ENCODE measurements at regions not wholly inside any gene's neighbourhood (a gene's known extent, or its start where the extent isn't known, plus 50 kb on each side); places are given as distances from the start of the nearest gene placed in this dataset.

- H3K4me1 ChIP-seq (ENCODE audit: insufficient read depth, low read length) = no peaks in the 10 kb centered on the region
- H3K9me3 Mint-ChIP-seq = peaks cover 0 to 4% of the 10 kb centered on the region in 2 experiments; a peak in 1 of 5 replicates
Measured at GRCh38 chr18:30439174-30439573, 603.4 kb downstream of the DSC3 start.

More at GRCh38 chr18:30439174-30439573, 603.4 kb downstream of the DSC3 start:
- DNase-seq = no peak
- Histone ChIP-seq H2AK5ac (ENCODE audit: insufficient read length, low read length) (no peak overlapping the region), H3K18ac (ENCODE audit: insufficient read length, low read depth, low read length) (no peak overlapping the region), H3K9me3 (ENCODE audit: control insufficient read depth, low read depth, low read length) (no peaks in the 10 kb centered on the region), H3K23ac (ENCODE audit: insufficient read length, low read depth, low read length) (no peak overlapping the region), H2BK5ac (ENCODE audit: insufficient read length, low read length) (no peak overlapping the region), H2BK15ac (ENCODE audit: low read depth, low read length) (no peak overlapping the region), H2BK12ac (ENCODE audit: insufficient read length, low read depth, low read length) (no peak overlapping the region), H2BK20ac (ENCODE audit: low read depth, low read length, poor library complexity, severe bottlenecking) (no peak overlapping the region), H3T11ph (ENCODE audit: low read length) (no peak overlapping the region), H3K79me1 (ENCODE audit: insufficient read depth, low read depth, low read length, poor library complexity, severe bottlenecking) (no peaks in the 10 kb centered on the region), H3K4ac (ENCODE audit: low read depth, low read length) (no peak overlapping the region), H3K79me2 (ENCODE audit: insufficient read depth, low read length) (no peaks in the 10 kb centered on the region), H3K23me2 (ENCODE audit: insufficient read length, low read depth, low read length, poor library complexity, severe bottlenecking) (no peaks in the 10 kb centered on the region), H4K20me1 (ENCODE audit: control insufficient read depth, insufficient read depth, insufficient read length) (no peaks in the 10 kb centered on the region), H4K8ac (replicated peaks; ENCODE audit: insufficient read length, low read depth, low read length) (no peak overlapping the region), H4K91ac (ENCODE audit: insufficient read length, low read depth, low read length) (no peak overlapping the region), H3K56ac (ENCODE audit: insufficient read length, low read depth, low read length) (no peak overlapping the region), H4K5ac (ENCODE audit: insufficient read length, low read depth, low read length) (no peak overlapping the region), H2AFZ (ENCODE audit: low read length) (no peak overlapping the region), H2BK120ac (ENCODE audit: low read depth, low read length, poor library complexity, severe bottlenecking) (no peak overlapping the region), H3K14ac (ENCODE audit: insufficient read depth, low read length) (no peak overlapping the region), H3K4me2 (ENCODE audit: insufficient read depth, insufficient read length, low read length) (no peak overlapping the region), H3K9ac (ENCODE audit: extremely low read depth, insufficient read length, low read length) (no peak overlapping the region), H3K27ac (ENCODE audit: insufficient read length, low read depth, low read length) (no peak overlapping the region), H3K27me3 (ENCODE audit: insufficient read depth, low read length) (no peaks in the 10 kb centered on the region)
- TF ChIP-seq CTCF (conservative IDR thresholded peaks at IDR 0.05) = no peak
- Mint-ChIP-seq H3K27ac (no peak overlapping the region), H3K27me3 (ENCODE audit: low read depth) (no peaks in the 10 kb centered on the region), H3K36me3 (ENCODE audit: insufficient read depth in 1 of 3, low read depth in 3 of 3) (no peaks in the 10 kb centered on the region), H3K4me1 (no peaks in the 10 kb centered on the region), H3K4me3 (no peak overlapping the region)
- no CpG with 5 or more reads among the region's 2 CpGs for WGBS (ENCODE audit: extremely low coverage, insufficient read length, low lambda C conversion rate)
